B cell (primary cell): ENCODE measurements at regions not wholly inside any gene's neighbourhood (a gene's known extent, or its start where the extent isn't known, plus 50 kb on each side); places are given as distances from the start of the nearest gene placed in this dataset.

ENCODE experiments used
- ATAC-seq: fragments of 200-7000 bp; cut with Tn5 transposase; one replicate; pipeline ENCODE4 v1.10.0; 2021; ENCODE audit warnings: low read depth, mild to moderate bottlenecking, moderate number of reproducible peaks, moderate library complexity
- CTCF ChIA-PET: fragments of 350-600 bp; sonication (Branson Sonifier 250); formaldehyde crosslinking; loops from one replicate; lab custom pipeline; 2021; ENCODE audit warnings: antibody characterized with exemption, inconsistent platforms; lab: Charles Lee
- POLR2A ChIA-PET: fragments of 350-600 bp; sonication (Branson Sonifier 250); formaldehyde crosslinking; loops from one replicate; lab custom pipeline; 2021; ENCODE audit warnings: antibody characterized with exemption; lab: Charles Lee
- DNase-seq: peaks from one replicate; pipeline ENCODE4 v3.0.0; 2013
- H2AFZ ChIP-seq: 2 replicates; pipeline ENCODE4 v1.6.1; 2012; ENCODE audit warnings: mild to moderate bottlenecking, low read depth, low read length; ENCODE audit not compliant: insufficient read depth, poor library complexity, severe bottlenecking
- H3K27ac ChIP-seq, 2 donors: 1 replicate in 1 of 2; 2 replicates in 1 of 2; pipeline ENCODE4 v1.5.1; 2012 to 2013; ENCODE audit warnings: low read length in 2 of 2, mild to moderate bottlenecking in 2 of 2, moderate library complexity in 1 of 2
- H3K27me3 ChIP-seq, 4 experiments: fragments of 200-600 bp in 1 of 4; sonication (generic) in 1 of 4; replicated peaks in 1 of 4; 1 replicate in 2 of 4; 2 replicates in 2 of 4; pipeline versions ENCODE4 v1.6.1 to v1.7.0; 2013 to 2016; ENCODE audit warnings: low read length in 3 of 4, mild to moderate bottlenecking in 2 of 4, mixed read lengths in 1 of 4, moderate library complexity in 1 of 4; ENCODE audit not compliant: insufficient read depth in 4 of 4, control insufficient read depth in 3 of 4; ENCODE audit errors: control extremely low read depth in 1 of 4
- H3K36me3 ChIP-seq, 2 experiments: replicated peaks in 1 of 2; 1 replicate in 1 of 2; 2 replicates in 1 of 2; pipeline versions ENCODE4 v1.6.1 to v1.7.1; 2013; ENCODE audit warnings: low read length in 1 of 2; ENCODE audit not compliant: insufficient read depth in 2 of 2, control insufficient read depth in 1 of 2; ENCODE audit errors: control extremely low read depth in 1 of 2, extremely low read depth in 1 of 2
- H3K4me1 ChIP-seq, 2 donors: fragments of 200-600 bp in 1 of 2; sonication (generic) in 1 of 2; 1 replicate in 1 of 2; 2 replicates in 1 of 2; pipeline versions ENCODE4 v1.5.1 to v1.6.1; 2013 to 2017; ENCODE audit warnings: low read length in 2 of 2; ENCODE audit not compliant: control insufficient read depth in 2 of 2, insufficient read depth in 2 of 2
- H3K4me2 ChIP-seq: replicated peaks from 2 replicates; pipeline ENCODE3; 2012; ENCODE audit warnings: mild to moderate bottlenecking, low read depth, low read length; ENCODE audit not compliant: poor library complexity, severe bottlenecking
- H3K4me3 ChIP-seq, 5 experiments: fragments of 200-600 bp in 1 of 5; sonication (generic) in 1 of 5; 1 replicate in 3 of 5; 2 replicates in 2 of 5; pipeline versions ENCODE4 v1.5.1 to v1.7.0; 2011 to 2016; ENCODE audit warnings: low read length in 4 of 5, mild to moderate bottlenecking in 4 of 5, low read depth in 2 of 5, control low read depth in 1 of 5, moderate library complexity in 1 of 5; ENCODE audit not compliant: insufficient read depth in 1 of 5; ENCODE audit errors: control extremely low read depth in 1 of 5, extremely low read depth in 1 of 5
- H3K79me2 ChIP-seq: fragments of 200-600 bp; sonication (generic); one replicate; pipeline ENCODE4 v1.6.0; 2016; ENCODE audit warnings: low read length; ENCODE audit not compliant: control insufficient read depth, insufficient read depth
- H3K9ac ChIP-seq: fragments of 200-600 bp; sonication (generic); 2 replicates; pipeline ENCODE4 v1.6.1; 2017; ENCODE audit warnings: mild to moderate bottlenecking, low read length, moderate library complexity
- H3K9me3 ChIP-seq, 3 donors: one replicate each; pipeline versions ENCODE4 v1.6.1 to v1.7.1; 2013; ENCODE audit warnings: low read length in 2 of 3; ENCODE audit not compliant: control insufficient read depth in 2 of 3, insufficient read depth in 1 of 3; ENCODE audit errors: control extremely low read depth in 1 of 3
- H4K20me1 ChIP-seq: 2 replicates; pipeline ENCODE4 v1.6.0; 2012; ENCODE audit warnings: mild to moderate bottlenecking, low read length; ENCODE audit not compliant: insufficient read depth, control insufficient read depth, poor library complexity, severe bottlenecking
- H3K27ac Mint-ChIP-seq: one replicate; pipeline ENCODE4 v1.8.0; 2021; ENCODE audit warnings: mixed read lengths
- H3K27me3 Mint-ChIP-seq: one replicate; pipeline ENCODE4 v1.8.0; 2021; ENCODE audit warnings: mixed read lengths
- H3K4me1 Mint-ChIP-seq: one replicate; pipeline ENCODE4 v1.8.0; 2021; ENCODE audit warnings: mixed read lengths
- H3K4me3 Mint-ChIP-seq: one replicate; pipeline ENCODE4 v1.8.0; 2021; ENCODE audit warnings: mixed read lengths
- H3K9me3 Mint-ChIP-seq: one replicate; pipeline ENCODE4 v1.8.0; 2022; ENCODE audit warnings: mixed read lengths; ENCODE audit not compliant: insufficient read depth
- EZH2 ChIP-seq: IDR thresholded peaks from 2 replicates; pipeline ENCODE4 v1.6.1; 2012; ENCODE audit warnings: borderline replicate concordance, low read depth, mild to moderate bottlenecking, moderate library complexity, low read length; ENCODE audit not compliant: insufficient read depth, poor library complexity, severe bottlenecking
- WGBS: methylation state at CpG from one replicate; pipeline ENCODE4 v1.1.5; 2013; ENCODE audit warnings: missing lambda C conversion rate; ENCODE audit not compliant: insufficient coverage; 5-methylcytosine and 5-hydroxymethylcytosine counted together
- intact Hi-C: fragments of 100-400 bp; cut with micrococcal nuclease; formaldehyde crosslinking; loops from one replicate; pipeline ENCODE4 v1.10.0; 2022
- TF ChIP-seq, protein P1 (sequence below): fragments of 200-600 bp; IDR thresholded peaks from one replicate; pipeline ENCODE4 v1.8.0; 2022; ENCODE audit warnings: antibody characterized with exemption, mild to moderate bottlenecking

DNA sequence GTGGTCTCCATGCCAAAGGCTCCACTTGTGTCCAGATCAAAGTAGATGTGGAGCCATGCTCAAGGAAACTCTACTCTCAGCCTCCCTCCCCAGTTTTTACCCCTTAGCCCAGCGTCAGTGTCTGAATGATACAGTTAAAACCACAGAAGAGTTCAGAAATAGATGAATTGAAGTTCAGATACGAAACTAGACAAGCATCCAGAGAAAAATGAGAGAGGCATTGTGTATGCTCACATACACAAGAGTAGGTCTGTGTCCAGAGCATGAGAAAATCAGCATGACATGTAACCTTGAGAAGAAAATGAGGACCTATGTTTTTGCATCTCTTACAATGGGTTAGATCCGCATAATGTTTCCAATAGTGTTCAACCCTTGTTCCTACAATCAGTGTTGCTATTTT is 612.8 kb upstream of the PKDCC start:
- intact Hi-C loops, result no loop called here
- Mint-ChIP-seq H3K9me3 (peaks cover 3% of the 10 kb centered on the region), H3K4me3 (no peak overlapping the region), H3K27me3 (no peaks in the 10 kb centered on the region), H3K4me1 (no peaks in the 10 kb centered on the region), H3K27ac (no peak overlapping the region)
- ChIA-PET CTCF (no interaction called here), POLR2A (no interaction called here)
- Histone ChIP-seq H3K27ac (no peak overlapping the region), H2AFZ (no peak overlapping the region), H3K27me3 (no peaks in the 10 kb centered on the region), H3K4me3 (no peak overlapping the region), H3K9ac (no peak overlapping the region), H3K79me2 (no peaks in the 10 kb centered on the region), H3K36me3 (no peaks in the 10 kb centered on the region), H3K4me1 (no peaks in the 10 kb centered on the region), H3K4me2 (no peak overlapping the region), H3K9me3 (no peaks in the 10 kb centered on the region), H4K20me1 (no peaks in the 10 kb centered on the region)
- no peak for ATAC-seq
- WGBS, result no CpG with 5 or more reads among the region's 3 CpGs
- no peak for DNase-seq
- TF ChIP-seq, protein P1, sequence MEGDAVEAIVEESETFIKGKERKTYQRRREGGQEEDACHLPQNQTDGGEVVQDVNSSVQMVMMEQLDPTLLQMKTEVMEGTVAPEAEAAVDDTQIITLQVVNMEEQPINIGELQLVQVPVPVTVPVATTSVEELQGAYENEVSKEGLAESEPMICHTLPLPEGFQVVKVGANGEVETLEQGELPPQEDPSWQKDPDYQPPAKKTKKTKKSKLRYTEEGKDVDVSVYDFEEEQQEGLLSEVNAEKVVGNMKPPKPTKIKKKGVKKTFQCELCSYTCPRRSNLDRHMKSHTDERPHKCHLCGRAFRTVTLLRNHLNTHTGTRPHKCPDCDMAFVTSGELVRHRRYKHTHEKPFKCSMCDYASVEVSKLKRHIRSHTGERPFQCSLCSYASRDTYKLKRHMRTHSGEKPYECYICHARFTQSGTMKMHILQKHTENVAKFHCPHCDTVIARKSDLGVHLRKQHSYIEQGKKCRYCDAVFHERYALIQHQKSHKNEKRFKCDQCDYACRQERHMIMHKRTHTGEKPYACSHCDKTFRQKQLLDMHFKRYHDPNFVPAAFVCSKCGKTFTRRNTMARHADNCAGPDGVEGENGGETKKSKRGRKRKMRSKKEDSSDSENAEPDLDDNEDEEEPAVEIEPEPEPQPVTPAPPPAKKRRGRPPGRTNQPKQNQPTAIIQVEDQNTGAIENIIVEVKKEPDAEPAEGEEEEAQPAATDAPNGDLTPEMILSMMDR, result no peak
- TF ChIP-seq EZH2, result no peak

GRCh38 chr2:41441958-41442357 is 605.9 kb upstream of the PKDCC start:
- no peak overlapping the region for H3K4me2 ChIP-seq
- ATAC-seq (no peak), DNase-seq (no peak)
- Mint-ChIP-seq H3K27ac (no peak overlapping the region), H3K9me3 (no peaks in the 10 kb centered on the region), H3K4me1 (no peaks in the 10 kb centered on the region), H3K4me3 (no peak overlapping the region), H3K27me3 (no peaks in the 10 kb centered on the region)
- no peak overlapping the region for H3K4me3 ChIP-seq
- intact Hi-C loops, result no loop called here
- no peaks in the 10 kb centered on the region for H3K79me2 ChIP-seq
- no peak overlapping the region for H3K9ac ChIP-seq
- no peak overlapping the region for H2AFZ ChIP-seq
- H4K20me1 ChIP-seq, result no peaks in the 10 kb centered on the region
- no peaks in the 10 kb centered on the region for H3K27me3 ChIP-seq
- ChIA-PET POLR2A (no interaction called here), CTCF (no interaction called here)
- peaks cover 0 to 3% (median 0%) of the 10 kb centered on the region in 3 donors for H3K9me3 ChIP-seq
- H3K36me3 ChIP-seq, result no peaks in the 10 kb centered on the region
- no peaks in the 10 kb centered on the region for H3K4me1 ChIP-seq
- TF ChIP-seq, protein P1, result no peak
- TF ChIP-seq EZH2, result no peak
- no peak overlapping the region for H3K27ac ChIP-seq
